Kidney epithelial cell (primary cell): ENCODE measurements at regions not wholly inside any gene's neighbourhood (a gene's known extent, or its start where the extent isn't known, plus 50 kb on each side); places are given as distances from the start of the nearest gene placed in this dataset.
A peak's percentile ranks its signal among the peaks of the same experiment; 100 is the strongest.

Experiments used
- DNase-seq: peaks from one replicate; pipeline ENCODE4 v3.0.0-alpha.2; 2010; ENCODE audit warnings: low read depth
- H3K27me3 ChIP-seq: 2 replicates; pipeline ENCODE4 v1.6.0; 2011; ENCODE audit warnings: low read length; ENCODE audit not compliant: control insufficient read depth, insufficient read depth
- H3K36me3 ChIP-seq: 2 replicates; pipeline ENCODE4 v1.5.1; 2011; ENCODE audit warnings: low read length; ENCODE audit not compliant: control insufficient read depth, insufficient read depth
- H3K4me3 ChIP-seq: 2 replicates; pipeline ENCODE4 v1.5.1; 2011; ENCODE audit warnings: low read depth, mild to moderate bottlenecking, control low read depth, low read length
- TF ChIP-seq, protein P1 (sequence below): IDR thresholded peaks from 2 replicates; pipeline ENCODE4 v1.5.1; 2011; ENCODE audit warnings: mild to moderate bottlenecking, moderate library complexity, low read length, control low read depth, inconsistent platforms; ENCODE audit not compliant: insufficient read depth, poor library complexity, severe bottlenecking

DNA sequence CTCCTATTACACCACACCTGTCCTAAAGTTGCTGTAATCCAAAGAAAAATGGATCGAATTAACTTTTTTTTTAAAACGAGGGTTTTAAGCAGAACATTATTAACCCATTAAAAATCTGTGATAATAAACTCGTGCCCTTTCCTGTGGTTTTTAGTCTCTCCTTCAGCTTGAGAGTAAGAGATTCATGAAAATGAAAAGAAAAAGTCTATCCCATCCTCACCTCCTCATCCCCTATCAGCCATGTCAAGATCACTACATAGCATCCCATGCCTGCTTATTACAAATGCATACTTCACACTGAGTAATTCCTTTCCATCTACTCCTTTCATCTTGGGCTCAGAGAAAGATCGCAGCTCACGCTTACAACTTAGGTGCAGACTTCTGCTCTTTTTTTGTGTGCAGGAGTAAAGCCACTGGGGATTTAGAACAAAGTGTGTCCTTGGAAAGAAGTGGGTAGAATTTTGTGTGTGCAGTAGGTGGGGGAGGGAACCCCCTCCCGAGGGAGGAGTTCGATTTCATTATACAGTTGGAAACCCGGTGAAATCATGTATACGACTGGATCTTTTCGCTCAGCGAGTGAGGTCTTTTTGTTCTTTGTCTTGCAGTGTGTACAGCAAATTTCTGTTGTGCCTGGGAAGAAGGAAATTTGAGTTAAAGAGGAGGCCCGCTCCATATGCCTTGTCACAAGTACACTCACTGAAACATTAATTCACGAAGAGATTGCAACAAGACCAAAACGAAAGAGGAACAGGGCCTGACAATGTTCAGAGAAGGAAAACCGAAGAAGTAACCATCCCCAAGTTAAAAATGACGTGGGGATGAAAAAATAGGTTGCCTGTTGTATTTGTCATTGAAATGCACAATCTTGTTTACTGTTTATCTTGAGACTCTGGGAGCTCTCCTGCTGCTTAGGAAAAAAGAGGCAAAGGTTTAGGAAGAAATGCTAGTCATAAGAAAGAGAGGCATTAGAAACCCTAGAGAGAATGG, 146.5 kb upstream of the ZNF217 start:
- DNase-seq: no peak
- TF ChIP-seq, protein P1, sequence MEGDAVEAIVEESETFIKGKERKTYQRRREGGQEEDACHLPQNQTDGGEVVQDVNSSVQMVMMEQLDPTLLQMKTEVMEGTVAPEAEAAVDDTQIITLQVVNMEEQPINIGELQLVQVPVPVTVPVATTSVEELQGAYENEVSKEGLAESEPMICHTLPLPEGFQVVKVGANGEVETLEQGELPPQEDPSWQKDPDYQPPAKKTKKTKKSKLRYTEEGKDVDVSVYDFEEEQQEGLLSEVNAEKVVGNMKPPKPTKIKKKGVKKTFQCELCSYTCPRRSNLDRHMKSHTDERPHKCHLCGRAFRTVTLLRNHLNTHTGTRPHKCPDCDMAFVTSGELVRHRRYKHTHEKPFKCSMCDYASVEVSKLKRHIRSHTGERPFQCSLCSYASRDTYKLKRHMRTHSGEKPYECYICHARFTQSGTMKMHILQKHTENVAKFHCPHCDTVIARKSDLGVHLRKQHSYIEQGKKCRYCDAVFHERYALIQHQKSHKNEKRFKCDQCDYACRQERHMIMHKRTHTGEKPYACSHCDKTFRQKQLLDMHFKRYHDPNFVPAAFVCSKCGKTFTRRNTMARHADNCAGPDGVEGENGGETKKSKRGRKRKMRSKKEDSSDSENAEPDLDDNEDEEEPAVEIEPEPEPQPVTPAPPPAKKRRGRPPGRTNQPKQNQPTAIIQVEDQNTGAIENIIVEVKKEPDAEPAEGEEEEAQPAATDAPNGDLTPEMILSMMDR: no peak
- H3K4me3 ChIP-seq: no peak overlapping the region
- no peaks in the 10 kb centered on the region for H3K36me3 ChIP-seq
- no peaks in the 10 kb centered on the region for H3K27me3 ChIP-seq

DNA sequence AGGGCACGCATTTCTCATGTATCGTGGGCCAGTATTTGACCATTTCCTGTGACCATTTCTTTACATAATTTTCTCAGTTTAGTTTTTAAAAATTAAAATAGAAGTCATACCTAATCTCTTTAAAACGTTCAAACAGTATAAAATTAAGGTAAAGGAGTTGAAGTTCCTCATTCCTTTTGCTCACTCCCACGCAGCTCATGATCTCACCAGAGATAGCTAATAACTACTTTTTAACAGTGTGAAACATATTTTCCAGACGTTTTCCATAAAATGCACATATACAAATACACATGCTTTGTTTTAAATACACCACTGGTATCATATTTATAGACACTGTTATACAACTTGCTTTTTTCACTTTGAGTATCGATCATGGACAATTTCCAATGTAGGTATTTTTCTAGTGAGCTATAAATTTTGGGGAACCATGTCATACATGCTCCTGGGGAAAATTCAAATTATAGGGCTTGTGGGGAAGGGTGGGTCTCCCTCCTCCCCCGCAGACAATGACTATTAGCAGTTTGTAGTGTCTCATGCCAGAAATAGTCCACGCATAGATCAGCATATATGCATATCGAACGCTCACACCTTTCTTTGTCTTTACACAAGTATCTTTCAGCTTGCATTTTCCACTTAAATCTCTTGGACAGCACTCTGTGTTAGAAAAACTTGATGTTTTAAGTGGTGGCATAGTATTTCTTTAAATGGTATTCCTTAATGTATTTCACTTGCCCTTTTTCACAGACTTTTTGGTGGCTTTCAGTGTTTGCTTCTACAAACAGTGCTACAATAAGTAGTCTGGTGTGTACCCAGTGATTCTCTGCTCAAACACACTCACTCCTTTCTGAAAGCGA, 145.5 kb upstream of the ZNF217 start:
- Histone ChIP-seq H3K4me3 (no peak overlapping the region), H3K36me3 (no peaks in the 10 kb centered on the region), H3K27me3 (no peaks in the 10 kb centered on the region)
- TF ChIP-seq, protein P1: no peak
- DNase-seq: no peak

DNA sequence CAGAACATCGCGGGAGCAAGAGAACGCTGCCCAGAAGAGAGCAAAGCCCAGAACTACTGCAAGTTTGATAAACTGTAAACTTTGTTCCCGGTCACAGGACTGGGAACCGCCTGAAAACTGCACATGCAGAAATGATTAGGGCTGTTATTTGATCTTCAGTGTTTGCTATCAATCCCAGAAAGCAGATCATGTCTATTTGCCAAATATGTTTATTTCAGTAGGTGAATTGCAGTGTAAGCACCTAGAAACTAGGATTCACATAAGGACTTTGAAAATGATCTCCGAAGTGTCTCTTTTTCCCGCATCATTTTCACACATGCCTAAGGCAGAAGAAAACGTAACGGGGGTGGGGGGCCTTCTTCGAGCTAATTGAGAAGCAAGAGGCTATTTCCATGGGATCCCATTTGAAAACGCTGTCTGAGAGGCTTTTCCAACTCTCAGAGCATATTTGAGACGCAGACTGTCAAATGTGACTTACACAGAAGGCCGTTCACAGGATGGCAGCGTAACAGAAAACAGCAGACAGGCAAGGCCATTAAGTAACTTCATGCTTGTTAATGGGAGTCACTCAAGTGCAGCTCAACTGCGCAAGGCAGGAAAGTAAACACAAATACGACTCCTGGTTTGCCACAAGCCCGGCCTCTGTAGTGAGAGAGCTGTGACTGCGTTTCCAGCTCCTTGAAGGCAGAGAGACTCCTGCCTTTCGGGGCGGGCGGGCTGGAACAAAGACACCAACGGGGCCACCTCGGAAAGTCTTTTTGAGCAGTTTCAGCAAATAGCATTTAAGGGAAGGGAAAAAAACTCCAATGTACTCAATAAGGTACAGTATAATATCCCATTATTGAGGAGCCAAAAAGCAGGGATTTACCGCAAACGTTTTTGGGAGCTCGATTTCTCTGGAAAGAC, 144.7 kb upstream of the ZNF217 start:
- DNase-seq: peak; percentile 93
- H3K36me3 ChIP-seq: no peaks in the 10 kb centered on the region
- peak overlapping the region; percentile 7 for H3K4me3 ChIP-seq
- TF ChIP-seq, protein P1: no peak
- no peaks in the 10 kb centered on the region for H3K27me3 ChIP-seq

DNA sequence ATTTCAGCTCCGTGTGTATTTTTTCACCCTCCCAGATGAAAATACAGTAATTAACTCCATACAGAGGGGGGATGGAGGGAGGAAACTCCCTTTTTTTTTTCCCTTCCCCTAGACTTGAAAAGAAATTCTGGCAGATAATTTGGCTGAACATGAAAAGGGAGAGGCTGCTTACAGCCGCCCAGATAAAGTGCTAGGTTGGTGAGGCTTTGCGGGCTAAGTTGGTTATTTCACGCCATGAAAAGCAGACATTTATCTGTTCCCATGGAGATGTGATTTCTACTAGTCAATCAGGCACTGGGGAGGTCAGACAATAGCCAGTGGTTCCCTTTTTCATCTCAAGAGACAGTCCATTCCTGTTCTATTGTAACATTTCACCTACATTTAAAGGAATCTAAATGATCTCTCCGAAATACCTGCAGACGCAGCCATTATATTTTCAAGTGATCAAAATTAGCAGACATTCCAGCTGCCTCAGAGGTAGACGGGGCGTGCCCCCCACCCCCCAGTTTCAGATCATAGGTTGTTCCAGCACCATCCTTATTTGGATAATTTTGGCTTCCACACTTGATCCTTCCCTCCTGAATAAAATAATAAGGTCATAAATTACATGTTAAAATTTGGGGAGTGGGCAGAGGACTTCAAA, 143.9 kb upstream of the ZNF217 start:
- no peaks in the 10 kb centered on the region for H3K27me3 ChIP-seq
- TF ChIP-seq, protein P1: no peak
- no peak for DNase-seq
- no peak overlapping the region for H3K4me3 ChIP-seq
- no peaks in the 10 kb centered on the region for H3K36me3 ChIP-seq

DNA sequence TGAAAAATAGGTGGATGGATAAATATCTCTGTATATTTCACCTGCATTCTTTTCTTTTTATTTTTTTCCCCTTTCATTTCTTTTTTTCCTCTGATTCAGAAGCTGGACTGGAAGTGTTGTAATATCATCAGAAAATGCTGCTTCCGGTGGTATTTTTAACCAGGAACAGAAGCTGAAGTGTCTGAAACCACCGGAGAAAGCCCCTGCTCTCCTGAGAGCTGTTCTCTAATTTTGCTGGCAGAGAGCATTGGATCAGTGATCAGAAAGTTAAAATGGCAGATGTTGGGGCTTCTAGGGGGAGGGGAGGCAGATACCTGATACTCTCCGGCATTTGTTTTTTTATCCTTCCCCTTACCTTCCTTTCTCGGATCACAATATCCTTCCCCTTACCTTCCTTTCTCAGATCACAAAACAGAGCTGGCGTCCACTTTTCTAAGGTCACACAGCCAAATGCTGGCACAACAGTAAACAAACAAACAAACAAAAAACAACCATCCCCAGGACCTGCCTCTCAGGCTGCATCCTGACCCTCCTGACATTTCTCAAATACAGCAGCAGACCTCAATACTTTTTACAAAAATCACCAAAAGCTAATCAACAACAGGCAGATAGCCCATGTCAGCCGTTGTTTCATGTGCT, 143.2 kb upstream of the ZNF217 start:
- H3K4me3 ChIP-seq: no peak overlapping the region
- DNase-seq: no peak
- H3K27me3 ChIP-seq: no peaks in the 10 kb centered on the region
- TF ChIP-seq, protein P1: no peak
- no peaks in the 10 kb centered on the region for H3K36me3 ChIP-seq
